ENCODE measurements at regions not wholly inside any gene's neighbourhood (a gene's known extent, or its start where the extent isn't known, plus 50 kb on each side); places are given as distances from the start of the nearest gene placed in this dataset.

DNA sequence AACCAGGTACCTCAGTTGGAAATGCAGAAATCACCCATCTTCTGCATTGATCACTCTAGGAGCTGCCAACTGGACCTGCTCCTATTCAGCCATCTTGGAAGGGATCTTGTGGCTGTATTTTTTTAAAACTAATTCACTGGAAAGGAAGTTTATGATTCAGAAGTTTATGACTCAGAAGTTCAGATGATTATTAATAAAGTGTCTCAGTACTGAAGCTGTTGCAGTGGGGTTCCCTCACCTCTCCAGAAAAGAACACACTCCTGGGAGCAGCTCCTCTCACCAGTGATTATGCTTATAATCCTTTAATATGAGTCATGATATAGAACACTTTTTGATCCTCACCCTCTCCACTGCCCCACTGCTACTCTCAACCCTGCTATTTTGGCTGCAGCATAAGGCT is 291.2 kb upstream of the HS3ST5 start:
- no peaks in the 10 kb centered on the region for H3K4me1 ChIP-seq (ENCODE audit: insufficient read depth)
- peaks cover 3% of the 10 kb centered on the region; the same call in 1 of the 3 replicates for H3K4me1 Mint-ChIP-seq
- H3K9me2 ChIP-seq (ENCODE audit: insufficient read depth) = no peaks in the 10 kb centered on the region
- H3K27ac ChIP-seq (ENCODE audit: low read depth) = no peak overlapping the region
- no peaks in the 10 kb centered on the region for H3K36me3 ChIP-seq (ENCODE audit: insufficient read depth)
- peaks cover 9% of the 10 kb centered on the region; the same call in 2 of the 3 replicates for H3K9me3 Mint-ChIP-seq
- no peak overlapping the region for H3K27ac Mint-ChIP-seq
- DNase-seq (ENCODE audit: low spot score) (no peak), ATAC-seq (no peak)
- no peaks in the 10 kb centered on the region for H3K27me3 ChIP-seq (ENCODE audit: insufficient read depth)
- H4K20me1 ChIP-seq (replicated peaks; ENCODE audit: insufficient read depth) = no peaks in the 10 kb centered on the region
- no peak overlapping the region for H3K4me3 ChIP-seq
- TF ChIP-seq NANOG (IDR thresholded peaks at IDR 0.05; ENCODE audit: borderline replicate concordance) (no peak), EZH2 (IDR thresholded peaks at IDR 0.05; ENCODE audit: low read depth, unreplicated experiment) (no peak), POLR2AphosphoS5 (IDR thresholded peaks at IDR 0.05; ENCODE audit: low read depth) (no peak), JUNB (IDR thresholded peaks at IDR 0.05; ENCODE audit: unreplicated experiment) (no peak), STAT1 (IDR thresholded peaks at IDR 0.05; ENCODE audit: unreplicated experiment) (no peak), ZNF331 (CRISPR knock-in tag; IDR thresholded peaks at IDR 0.05; ENCODE audit: low read depth) (no peak), CREB1 (CRISPR knock-in tag; IDR thresholded peaks at IDR 0.05; ENCODE audit: low read depth) (no peak), ZNF114 (CRISPR knock-in tag; IDR thresholded peaks at IDR 0.05) (no peak), EZH2phosphoT487 (IDR thresholded peaks at IDR 0.05; ENCODE audit: unreplicated experiment) (no peak)
- TF ChIP-seq, protein P1, sequence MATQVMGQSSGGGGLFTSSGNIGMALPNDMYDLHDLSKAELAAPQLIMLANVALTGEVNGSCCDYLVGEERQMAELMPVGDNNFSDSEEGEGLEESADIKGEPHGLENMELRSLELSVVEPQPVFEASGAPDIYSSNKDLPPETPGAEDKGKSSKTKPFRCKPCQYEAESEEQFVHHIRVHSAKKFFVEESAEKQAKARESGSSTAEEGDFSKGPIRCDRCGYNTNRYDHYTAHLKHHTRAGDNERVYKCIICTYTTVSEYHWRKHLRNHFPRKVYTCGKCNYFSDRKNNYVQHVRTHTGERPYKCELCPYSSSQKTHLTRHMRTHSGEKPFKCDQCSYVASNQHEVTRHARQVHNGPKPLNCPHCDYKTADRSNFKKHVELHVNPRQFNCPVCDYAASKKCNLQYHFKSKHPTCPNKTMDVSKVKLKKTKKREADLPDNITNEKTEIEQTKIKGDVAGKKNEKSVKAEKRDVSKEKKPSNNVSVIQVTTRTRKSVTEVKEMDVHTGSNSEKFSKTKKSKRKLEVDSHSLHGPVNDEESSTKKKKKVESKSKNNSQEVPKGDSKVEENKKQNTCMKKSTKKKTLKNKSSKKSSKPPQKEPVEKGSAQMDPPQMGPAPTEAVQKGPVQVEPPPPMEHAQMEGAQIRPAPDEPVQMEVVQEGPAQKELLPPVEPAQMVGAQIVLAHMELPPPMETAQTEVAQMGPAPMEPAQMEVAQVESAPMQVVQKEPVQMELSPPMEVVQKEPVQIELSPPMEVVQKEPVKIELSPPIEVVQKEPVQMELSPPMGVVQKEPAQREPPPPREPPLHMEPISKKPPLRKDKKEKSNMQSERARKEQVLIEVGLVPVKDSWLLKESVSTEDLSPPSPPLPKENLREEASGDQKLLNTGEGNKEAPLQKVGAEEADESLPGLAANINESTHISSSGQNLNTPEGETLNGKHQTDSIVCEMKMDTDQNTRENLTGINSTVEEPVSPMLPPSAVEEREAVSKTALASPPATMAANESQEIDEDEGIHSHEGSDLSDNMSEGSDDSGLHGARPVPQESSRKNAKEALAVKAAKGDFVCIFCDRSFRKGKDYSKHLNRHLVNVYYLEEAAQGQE (IDR thresholded peaks at IDR 0.05; ENCODE audit: unreplicated experiment) = no peak
- TF ChIP-seq, protein P2, sequence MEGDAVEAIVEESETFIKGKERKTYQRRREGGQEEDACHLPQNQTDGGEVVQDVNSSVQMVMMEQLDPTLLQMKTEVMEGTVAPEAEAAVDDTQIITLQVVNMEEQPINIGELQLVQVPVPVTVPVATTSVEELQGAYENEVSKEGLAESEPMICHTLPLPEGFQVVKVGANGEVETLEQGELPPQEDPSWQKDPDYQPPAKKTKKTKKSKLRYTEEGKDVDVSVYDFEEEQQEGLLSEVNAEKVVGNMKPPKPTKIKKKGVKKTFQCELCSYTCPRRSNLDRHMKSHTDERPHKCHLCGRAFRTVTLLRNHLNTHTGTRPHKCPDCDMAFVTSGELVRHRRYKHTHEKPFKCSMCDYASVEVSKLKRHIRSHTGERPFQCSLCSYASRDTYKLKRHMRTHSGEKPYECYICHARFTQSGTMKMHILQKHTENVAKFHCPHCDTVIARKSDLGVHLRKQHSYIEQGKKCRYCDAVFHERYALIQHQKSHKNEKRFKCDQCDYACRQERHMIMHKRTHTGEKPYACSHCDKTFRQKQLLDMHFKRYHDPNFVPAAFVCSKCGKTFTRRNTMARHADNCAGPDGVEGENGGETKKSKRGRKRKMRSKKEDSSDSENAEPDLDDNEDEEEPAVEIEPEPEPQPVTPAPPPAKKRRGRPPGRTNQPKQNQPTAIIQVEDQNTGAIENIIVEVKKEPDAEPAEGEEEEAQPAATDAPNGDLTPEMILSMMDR (conservative IDR thresholded peaks at IDR 0.05; ENCODE audit: low read depth in 2 of 2) = no peak
- TF ChIP-seq, protein P3, sequence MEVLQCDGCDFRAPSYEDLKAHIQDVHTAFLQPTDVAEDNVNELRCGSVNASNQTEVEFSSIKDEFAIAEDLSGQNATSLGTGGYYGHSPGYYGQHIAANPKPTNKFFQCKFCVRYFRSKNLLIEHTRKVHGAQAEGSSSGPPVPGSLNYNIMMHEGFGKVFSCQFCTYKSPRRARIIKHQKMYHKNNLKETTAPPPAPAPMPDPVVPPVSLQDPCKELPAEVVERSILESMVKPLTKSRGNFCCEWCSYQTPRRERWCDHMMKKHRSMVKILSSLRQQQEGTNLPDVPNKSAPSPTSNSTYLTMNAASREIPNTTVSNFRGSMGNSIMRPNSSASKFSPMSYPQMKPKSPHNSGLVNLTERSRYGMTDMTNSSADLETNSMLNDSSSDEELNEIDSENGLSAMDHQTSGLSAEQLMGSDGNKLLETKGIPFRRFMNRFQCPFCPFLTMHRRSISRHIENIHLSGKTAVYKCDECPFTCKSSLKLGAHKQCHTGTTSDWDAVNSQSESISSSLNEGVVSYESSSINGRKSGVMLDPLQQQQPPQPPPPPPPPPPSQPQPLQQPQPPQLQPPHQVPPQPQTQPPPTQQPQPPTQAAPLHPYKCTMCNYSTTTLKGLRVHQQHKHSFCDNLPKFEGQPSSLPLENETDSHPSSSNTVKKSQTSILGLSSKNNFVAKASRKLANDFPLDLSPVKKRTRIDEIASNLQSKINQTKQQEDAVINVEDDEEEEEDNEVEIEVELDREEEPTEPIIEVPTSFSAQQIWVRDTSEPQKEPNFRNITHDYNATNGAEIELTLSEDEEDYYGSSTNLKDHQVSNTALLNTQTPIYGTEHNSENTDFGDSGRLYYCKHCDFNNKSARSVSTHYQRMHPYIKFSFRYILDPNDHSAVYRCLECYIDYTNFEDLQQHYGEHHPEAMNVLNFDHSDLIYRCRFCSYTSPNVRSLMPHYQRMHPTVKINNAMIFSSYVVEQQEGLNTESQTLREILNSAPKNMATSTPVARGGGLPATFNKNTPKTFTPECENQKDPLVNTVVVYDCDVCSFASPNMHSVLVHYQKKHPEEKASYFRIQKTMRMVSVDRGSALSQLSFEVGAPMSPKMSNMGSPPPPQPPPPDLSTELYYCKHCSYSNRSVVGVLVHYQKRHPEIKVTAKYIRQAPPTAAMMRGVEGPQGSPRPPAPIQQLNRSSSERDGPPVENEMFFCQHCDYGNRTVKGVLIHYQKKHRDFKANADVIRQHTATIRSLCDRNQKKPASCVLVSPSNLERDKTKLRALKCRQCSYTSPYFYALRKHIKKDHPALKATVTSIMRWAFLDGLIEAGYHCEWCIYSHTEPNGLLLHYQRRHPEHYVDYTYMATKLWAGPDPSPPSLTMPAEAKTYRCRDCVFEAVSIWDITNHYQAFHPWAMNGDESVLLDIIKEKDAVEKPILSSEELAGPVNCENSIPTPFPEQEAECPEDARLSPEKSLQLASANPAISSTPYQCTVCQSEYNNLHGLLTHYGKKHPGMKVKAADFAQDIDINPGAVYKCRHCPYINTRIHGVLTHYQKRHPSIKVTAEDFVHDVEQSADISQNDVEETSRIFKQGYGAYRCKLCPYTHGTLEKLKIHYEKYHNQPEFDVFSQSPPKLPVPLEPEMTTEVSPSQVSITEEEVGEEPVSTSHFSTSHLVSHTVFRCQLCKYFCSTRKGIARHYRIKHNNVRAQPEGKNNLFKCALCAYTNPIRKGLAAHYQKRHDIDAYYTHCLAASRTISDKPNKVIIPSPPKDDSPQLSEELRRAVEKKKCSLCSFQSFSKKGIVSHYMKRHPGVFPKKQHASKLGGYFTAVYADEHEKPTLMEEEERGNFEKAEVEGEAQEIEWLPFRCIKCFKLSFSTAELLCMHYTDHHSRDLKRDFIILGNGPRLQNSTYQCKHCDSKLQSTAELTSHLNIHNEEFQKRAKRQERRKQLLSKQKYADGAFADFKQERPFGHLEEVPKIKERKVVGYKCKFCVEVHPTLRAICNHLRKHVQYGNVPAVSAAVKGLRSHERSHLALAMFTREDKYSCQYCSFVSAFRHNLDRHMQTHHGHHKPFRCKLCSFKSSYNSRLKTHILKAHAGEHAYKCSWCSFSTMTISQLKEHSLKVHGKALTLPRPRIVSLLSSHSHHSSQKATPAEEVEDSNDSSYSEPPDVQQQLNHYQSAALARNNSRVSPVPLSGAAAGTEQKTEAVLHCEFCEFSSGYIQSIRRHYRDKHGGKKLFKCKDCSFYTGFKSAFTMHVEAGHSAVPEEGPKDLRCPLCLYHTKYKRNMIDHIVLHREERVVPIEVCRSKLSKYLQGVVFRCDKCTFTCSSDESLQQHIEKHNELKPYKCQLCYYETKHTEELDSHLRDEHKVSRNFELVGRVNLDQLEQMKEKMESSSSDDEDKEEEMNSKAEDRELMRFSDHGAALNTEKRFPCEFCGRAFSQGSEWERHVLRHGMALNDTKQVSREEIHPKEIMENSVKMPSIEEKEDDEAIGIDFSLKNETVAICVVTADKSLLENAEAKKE (CRISPR knock-in tag; IDR thresholded peaks at IDR 0.05) = no peak
- TF ChIP-seq, protein P4, sequence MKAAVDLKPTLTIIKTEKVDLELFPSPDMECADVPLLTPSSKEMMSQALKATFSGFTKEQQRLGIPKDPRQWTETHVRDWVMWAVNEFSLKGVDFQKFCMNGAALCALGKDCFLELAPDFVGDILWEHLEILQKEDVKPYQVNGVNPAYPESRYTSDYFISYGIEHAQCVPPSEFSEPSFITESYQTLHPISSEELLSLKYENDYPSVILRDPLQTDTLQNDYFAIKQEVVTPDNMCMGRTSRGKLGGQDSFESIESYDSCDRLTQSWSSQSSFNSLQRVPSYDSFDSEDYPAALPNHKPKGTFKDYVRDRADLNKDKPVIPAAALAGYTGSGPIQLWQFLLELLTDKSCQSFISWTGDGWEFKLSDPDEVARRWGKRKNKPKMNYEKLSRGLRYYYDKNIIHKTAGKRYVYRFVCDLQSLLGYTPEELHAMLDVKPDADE (IDR thresholded peaks at IDR 0.05) = no peak
- no peak overlapping the region for H3K4me2 ChIP-seq
- 0 out of 3 replicates have a peak, but pooled peaks cover 4% of the 10 kb centered on the region for H3K36me3 Mint-ChIP-seq (ENCODE audit: low read depth)
- H3K4me3 Mint-ChIP-seq = no peak overlapping the region
- H2AFZ ChIP-seq = no peak overlapping the region
- H3F3A ChIP-seq (replicated peaks; ENCODE audit: low read depth) = no peaks in the 10 kb centered on the region
- H3K79me2 ChIP-seq (replicated peaks; ENCODE audit: insufficient read depth) = no peaks in the 10 kb centered on the region
- peaks cover 4% of the 10 kb centered on the region for H3K27me3 Mint-ChIP-seq (ENCODE audit: insufficient read depth, low read depth, poor library complexity)

Data from GM23338 (cell line).